ENCODE measurements at regions not wholly inside any gene's neighbourhood (a gene's known extent, or its start where the extent isn't known, plus 50 kb on each side); places are given as distances from the start of the nearest gene placed in this dataset.

DNA sequence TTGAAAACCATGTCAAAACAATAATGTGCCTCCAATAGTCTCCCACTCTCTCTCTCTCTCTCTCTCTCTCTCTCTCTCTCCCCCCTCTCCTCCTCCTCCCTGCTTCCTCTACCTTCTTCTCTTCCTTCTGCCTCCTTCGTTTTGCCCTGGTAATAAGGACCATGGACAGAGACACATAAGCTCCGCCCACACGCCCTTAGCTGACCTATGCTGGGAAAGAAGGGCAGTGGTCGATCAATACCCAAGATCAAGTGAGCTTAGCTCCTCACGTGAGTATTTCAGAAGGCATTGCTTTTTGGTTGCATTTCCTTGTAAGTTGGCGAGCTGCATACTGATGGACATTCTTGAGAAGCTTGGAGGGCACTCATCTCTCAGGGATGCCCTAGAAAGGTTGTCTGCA, 194.8 kb downstream of the MIAT start:
- no peak for ATAC-seq
- TF ChIP-seq ZNF565 (CRISPR knock-in tag; conservative IDR thresholded peaks at IDR 0.05; ENCODE audit: low read depth) (no peak), SNAI2 (CRISPR knock-in tag; IDR thresholded peaks at IDR 0.05) (no peak), ZNF70 (CRISPR knock-in tag; IDR thresholded peaks at IDR 0.05) (no peak), PATZ1 (CRISPR knock-in tag; IDR thresholded peaks at IDR 0.05; ENCODE audit: borderline replicate concordance) (no peak), ZC3H10 (CRISPR knock-in tag; IDR thresholded peaks at IDR 0.05) (no peak), TCF4 (CRISPR knock-in tag; IDR thresholded peaks at IDR 0.05; ENCODE audit: borderline replicate concordance) (no peak), ARNTL (CRISPR knock-in tag; IDR thresholded peaks at IDR 0.05; ENCODE audit: borderline replicate concordance, low read depth) (no peak), CSDC2 (CRISPR knock-in tag; IDR thresholded peaks at IDR 0.05) (no peak), ISL1 (CRISPR knock-in tag; IDR thresholded peaks at IDR 0.05) (no peak), RARB (CRISPR knock-in tag; IDR thresholded peaks at IDR 0.05) (no peak), OSR1 (CRISPR knock-in tag; IDR thresholded peaks at IDR 0.05) (no peak), ZFP3 (CRISPR knock-in tag; IDR thresholded peaks at IDR 0.05) (no peak), POU6F1 (CRISPR knock-in tag; IDR thresholded peaks at IDR 0.05; ENCODE audit: borderline replicate concordance, low read depth) (no peak), ESRRG (CRISPR knock-in tag; IDR thresholded peaks at IDR 0.05) (no peak), PPARA (CRISPR knock-in tag; IDR thresholded peaks at IDR 0.05; ENCODE audit: borderline replicate concordance) (no peak), BACH2 (CRISPR knock-in tag; IDR thresholded peaks at IDR 0.05; ENCODE audit: borderline replicate concordance) (no peak)
- TF ChIP-seq, protein P1, sequence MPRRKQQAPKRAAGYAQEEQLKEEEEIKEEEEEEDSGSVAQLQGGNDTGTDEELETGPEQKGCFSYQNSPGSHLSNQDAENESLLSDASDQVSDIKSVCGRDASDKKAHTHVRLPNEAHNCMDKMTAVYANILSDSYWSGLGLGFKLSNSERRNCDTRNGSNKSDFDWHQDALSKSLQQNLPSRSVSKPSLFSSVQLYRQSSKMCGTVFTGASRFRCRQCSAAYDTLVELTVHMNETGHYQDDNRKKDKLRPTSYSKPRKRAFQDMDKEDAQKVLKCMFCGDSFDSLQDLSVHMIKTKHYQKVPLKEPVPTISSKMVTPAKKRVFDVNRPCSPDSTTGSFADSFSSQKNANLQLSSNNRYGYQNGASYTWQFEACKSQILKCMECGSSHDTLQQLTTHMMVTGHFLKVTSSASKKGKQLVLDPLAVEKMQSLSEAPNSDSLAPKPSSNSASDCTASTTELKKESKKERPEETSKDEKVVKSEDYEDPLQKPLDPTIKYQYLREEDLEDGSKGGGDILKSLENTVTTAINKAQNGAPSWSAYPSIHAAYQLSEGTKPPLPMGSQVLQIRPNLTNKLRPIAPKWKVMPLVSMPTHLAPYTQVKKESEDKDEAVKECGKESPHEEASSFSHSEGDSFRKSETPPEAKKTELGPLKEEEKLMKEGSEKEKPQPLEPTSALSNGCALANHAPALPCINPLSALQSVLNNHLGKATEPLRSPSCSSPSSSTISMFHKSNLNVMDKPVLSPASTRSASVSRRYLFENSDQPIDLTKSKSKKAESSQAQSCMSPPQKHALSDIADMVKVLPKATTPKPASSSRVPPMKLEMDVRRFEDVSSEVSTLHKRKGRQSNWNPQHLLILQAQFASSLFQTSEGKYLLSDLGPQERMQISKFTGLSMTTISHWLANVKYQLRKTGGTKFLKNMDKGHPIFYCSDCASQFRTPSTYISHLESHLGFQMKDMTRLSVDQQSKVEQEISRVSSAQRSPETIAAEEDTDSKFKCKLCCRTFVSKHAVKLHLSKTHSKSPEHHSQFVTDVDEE (CRISPR knock-in tag; IDR thresholded peaks at IDR 0.05): no peak
- TF ChIP-seq, protein P2, sequence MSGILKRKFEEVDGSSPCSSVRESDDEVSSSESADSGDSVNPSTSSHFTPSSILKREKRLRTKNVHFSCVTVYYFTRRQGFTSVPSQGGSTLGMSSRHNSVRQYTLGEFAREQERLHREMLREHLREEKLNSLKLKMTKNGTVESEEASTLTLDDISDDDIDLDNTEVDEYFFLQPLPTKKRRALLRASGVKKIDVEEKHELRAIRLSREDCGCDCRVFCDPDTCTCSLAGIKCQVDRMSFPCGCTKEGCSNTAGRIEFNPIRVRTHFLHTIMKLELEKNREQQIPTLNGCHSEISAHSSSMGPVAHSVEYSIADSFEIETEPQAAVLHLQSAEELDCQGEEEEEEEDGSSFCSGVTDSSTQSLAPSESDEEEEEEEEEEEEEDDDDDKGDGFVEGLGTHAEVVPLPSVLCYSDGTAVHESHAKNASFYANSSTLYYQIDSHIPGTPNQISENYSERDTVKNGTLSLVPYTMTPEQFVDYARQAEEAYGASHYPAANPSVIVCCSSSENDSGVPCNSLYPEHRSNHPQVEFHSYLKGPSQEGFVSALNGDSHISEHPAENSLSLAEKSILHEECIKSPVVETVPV (CRISPR knock-in tag; IDR thresholded peaks at IDR 0.05): no peak
- TF ChIP-seq, protein P3, sequence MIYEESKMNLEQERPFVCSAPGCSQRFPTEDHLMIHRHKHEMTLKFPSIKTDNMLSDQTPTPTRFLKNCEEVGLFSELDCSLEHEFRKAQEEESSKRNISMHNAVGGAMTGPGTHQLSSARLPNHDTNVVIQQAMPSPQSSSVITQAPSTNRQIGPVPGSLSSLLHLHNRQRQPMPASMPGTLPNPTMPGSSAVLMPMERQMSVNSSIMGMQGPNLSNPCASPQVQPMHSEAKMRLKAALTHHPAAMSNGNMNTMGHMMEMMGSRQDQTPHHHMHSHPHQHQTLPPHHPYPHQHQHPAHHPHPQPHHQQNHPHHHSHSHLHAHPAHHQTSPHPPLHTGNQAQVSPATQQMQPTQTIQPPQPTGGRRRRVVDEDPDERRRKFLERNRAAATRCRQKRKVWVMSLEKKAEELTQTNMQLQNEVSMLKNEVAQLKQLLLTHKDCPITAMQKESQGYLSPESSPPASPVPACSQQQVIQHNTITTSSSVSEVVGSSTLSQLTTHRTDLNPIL (CRISPR knock-in tag; IDR thresholded peaks at IDR 0.05; ENCODE audit: low read depth): no peak

- no peak for ATAC-seq
- TF ChIP-seq OSR1 (CRISPR knock-in tag; IDR thresholded peaks at IDR 0.05): no peak
- TF ChIP-seq POU6F1 (CRISPR knock-in tag; IDR thresholded peaks at IDR 0.05; ENCODE audit: borderline replicate concordance, low read depth): no peak
- TF ChIP-seq TOX (CRISPR knock-in tag; IDR thresholded peaks at IDR 0.05; ENCODE audit: borderline replicate concordance): no peak
- TF ChIP-seq ZFP3 (CRISPR knock-in tag; IDR thresholded peaks at IDR 0.05): no peak
Observed at GRCh38 chr22:26853071-26853470, 195.7 kb downstream of the MIAT start.

GRCh38 chr22:26853495-26853894, 196.1 kb downstream of the MIAT start:
- ATAC-seq: no peak

More at GRCh38 chr22:26853495-26853894, 196.1 kb downstream of the MIAT start:
- no peak for TF ChIP-seq ZNF8 (CRISPR knock-in tag; IDR thresholded peaks at IDR 0.05)
- TF ChIP-seq PPARA (CRISPR knock-in tag; IDR thresholded peaks at IDR 0.05; ENCODE audit: borderline replicate concordance): no peak
- no peak for TF ChIP-seq ESRRG (CRISPR knock-in tag; IDR thresholded peaks at IDR 0.05)
- no peak for TF ChIP-seq PATZ1 (CRISPR knock-in tag; IDR thresholded peaks at IDR 0.05; ENCODE audit: borderline replicate concordance)
- TF ChIP-seq ZNF565 (CRISPR knock-in tag; conservative IDR thresholded peaks at IDR 0.05; ENCODE audit: low read depth): no peak
- no peak for TF ChIP-seq ZFP3 (CRISPR knock-in tag; IDR thresholded peaks at IDR 0.05)
- TF ChIP-seq RARB (CRISPR knock-in tag; IDR thresholded peaks at IDR 0.05): no peak
- no peak for TF ChIP-seq OSR1 (CRISPR knock-in tag; IDR thresholded peaks at IDR 0.05)
- TF ChIP-seq SNAI2 (CRISPR knock-in tag; IDR thresholded peaks at IDR 0.05): no peak
- TF ChIP-seq ZFP30 (CRISPR knock-in tag; IDR thresholded peaks at IDR 0.05): no peak
- TF ChIP-seq ZNF70 (CRISPR knock-in tag; IDR thresholded peaks at IDR 0.05): no peak
- TF ChIP-seq TCF4 (CRISPR knock-in tag; IDR thresholded peaks at IDR 0.05; ENCODE audit: borderline replicate concordance): no peak
- no peak for TF ChIP-seq ARNTL (CRISPR knock-in tag; IDR thresholded peaks at IDR 0.05; ENCODE audit: borderline replicate concordance, low read depth)
- TF ChIP-seq ZC3H10 (CRISPR knock-in tag; IDR thresholded peaks at IDR 0.05): no peak
- no peak for TF ChIP-seq ISL1 (CRISPR knock-in tag; IDR thresholded peaks at IDR 0.05)
